Uterus (tissue), 2 donors: ENCODE measurements at regions not wholly inside any gene's neighbourhood (a gene's known extent, or its start where the extent isn't known, plus 50 kb on each side); places are given as distances from the start of the nearest gene placed in this dataset.

ENCODE experiments used
- POLR2A ChIP-seq, 2 donors: fragments of 450-650 bp; IDR thresholded peaks; one replicate each; pipeline ENCODE4 v1.6.1; 2016; ENCODE audit warnings: antibody characterized with exemption in 2 of 2, mild to moderate bottlenecking in 1 of 2, moderate library complexity in 1 of 2
- TF ChIP-seq, protein P1 (sequence below), 4 experiments: fragments of 200-600 bp in 2 of 4; fragments of 450-650 bp in 2 of 4; sonication (generic) in 2 of 4; IDR thresholded peaks; one replicate each; pipeline ENCODE4 v1.5.1; 2016 to 2019; ENCODE audit warnings: antibody characterized with exemption in 4 of 4, mild to moderate bottlenecking in 2 of 4, moderate library complexity in 1 of 4

DNA sequence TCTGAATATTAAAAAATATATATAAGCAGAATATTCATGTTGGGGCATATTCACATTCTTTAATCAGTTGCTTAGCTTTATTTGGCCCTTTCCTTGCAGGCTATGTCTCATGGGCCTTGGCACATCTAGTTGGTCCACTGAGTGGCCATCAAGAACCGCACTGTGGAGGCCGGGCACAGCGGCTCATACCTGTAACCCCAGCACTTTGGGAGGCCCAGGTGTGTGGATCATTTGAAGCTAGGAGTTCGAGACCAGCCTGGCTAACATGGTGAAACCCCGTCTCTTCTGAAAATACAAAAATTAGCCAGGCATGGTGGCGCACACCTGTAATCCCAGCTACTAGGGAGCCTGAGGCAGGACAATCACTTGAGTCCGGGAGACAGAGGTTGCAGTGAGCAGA is 127.6 kb upstream of the TANK start:
- TF ChIP-seq, protein P1, sequence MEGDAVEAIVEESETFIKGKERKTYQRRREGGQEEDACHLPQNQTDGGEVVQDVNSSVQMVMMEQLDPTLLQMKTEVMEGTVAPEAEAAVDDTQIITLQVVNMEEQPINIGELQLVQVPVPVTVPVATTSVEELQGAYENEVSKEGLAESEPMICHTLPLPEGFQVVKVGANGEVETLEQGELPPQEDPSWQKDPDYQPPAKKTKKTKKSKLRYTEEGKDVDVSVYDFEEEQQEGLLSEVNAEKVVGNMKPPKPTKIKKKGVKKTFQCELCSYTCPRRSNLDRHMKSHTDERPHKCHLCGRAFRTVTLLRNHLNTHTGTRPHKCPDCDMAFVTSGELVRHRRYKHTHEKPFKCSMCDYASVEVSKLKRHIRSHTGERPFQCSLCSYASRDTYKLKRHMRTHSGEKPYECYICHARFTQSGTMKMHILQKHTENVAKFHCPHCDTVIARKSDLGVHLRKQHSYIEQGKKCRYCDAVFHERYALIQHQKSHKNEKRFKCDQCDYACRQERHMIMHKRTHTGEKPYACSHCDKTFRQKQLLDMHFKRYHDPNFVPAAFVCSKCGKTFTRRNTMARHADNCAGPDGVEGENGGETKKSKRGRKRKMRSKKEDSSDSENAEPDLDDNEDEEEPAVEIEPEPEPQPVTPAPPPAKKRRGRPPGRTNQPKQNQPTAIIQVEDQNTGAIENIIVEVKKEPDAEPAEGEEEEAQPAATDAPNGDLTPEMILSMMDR (IDR thresholded peaks at IDR 0.05), result no peak
- TF ChIP-seq POLR2A (IDR thresholded peaks at IDR 0.05), result no peak
